ENCODE measurements at regions not wholly inside any gene's neighbourhood (a gene's known extent, or its start where the extent isn't known, plus 50 kb on each side); places are given as distances from the start of the nearest gene placed in this dataset.

GRCh38 chr20:23260181-23260840 is 90.3 kb upstream of the NXT1 start:
- TF ChIP-seq CTCF (IDR thresholded peaks at IDR 0.05), result no peak
- no peak for TF ChIP-seq POLR2AphosphoS5 (IDR thresholded peaks at IDR 0.05)
